SK-N-SH treated with all-trans-retinoic acid at 6 μM for 48 hours (cell line): ENCODE measurements at regions not wholly inside any gene's neighbourhood (a gene's known extent, or its start where the extent isn't known, plus 50 kb on each side); places are given as distances from the start of the nearest gene placed in this dataset.
A peak's percentile ranks its signal among the peaks of the same experiment; 100 is the strongest.

ENCODE experiments used
- ATAC-seq: fragments of 200-7000 bp; cut with Tn5 transposase; 3 replicates; pipeline ENCODE4 v1.9.1; 2020; ENCODE audit warnings: mild to moderate bottlenecking, moderate library complexity
- ARNTL ChIP-seq: fragments of 450-650 bp; formaldehyde crosslinking; IDR thresholded peaks from 2 replicates; pipeline ENCODE4 v1.5.0; 2020; ENCODE audit warnings: low read depth, mild to moderate bottlenecking, moderate library complexity, borderline replicate concordance
- BACH2 ChIP-seq: fragments of 250-450 bp; sonication (Bioruptor Pico); IDR thresholded peaks from 2 replicates; pipeline ENCODE4 v1.9.0; 2021; ENCODE audit warnings: mild to moderate bottlenecking, borderline replicate concordance
- CREB5 ChIP-seq: fragments of 250-450 bp; sonication (Bioruptor Pico); IDR thresholded peaks from 2 replicates; pipeline ENCODE4 v1.5.1; 2020; ENCODE audit warnings: low read depth, mild to moderate bottlenecking, moderate library complexity
- CSDC2 ChIP-seq: fragments of 250-450 bp; sonication (Bioruptor Pico); IDR thresholded peaks from 2 replicates; pipeline ENCODE4 v1.5.0; 2020; ENCODE audit warnings: mild to moderate bottlenecking, moderate library complexity
- CSRNP3 ChIP-seq: fragments of 250-450 bp; sonication (Bioruptor Pico); IDR thresholded peaks from 2 replicates; pipeline ENCODE4 v1.5.1; 2021; ENCODE audit warnings: mild to moderate bottlenecking, moderate library complexity
- ESRRG ChIP-seq: fragments of 250-450 bp; sonication (Bioruptor Pico); IDR thresholded peaks from 2 replicates; pipeline ENCODE4 v1.6.1; 2021; ENCODE audit warnings: mild to moderate bottlenecking
- GLIS3 ChIP-seq: fragments of 250-450 bp; sonication (Bioruptor Pico); IDR thresholded peaks from 2 replicates; pipeline ENCODE4 v1.5.0; 2020; ENCODE audit warnings: mild to moderate bottlenecking, moderate library complexity
- ISL1 ChIP-seq: fragments of 250-450 bp; sonication (Bioruptor Pico); IDR thresholded peaks from 2 replicates; pipeline ENCODE4 v2.1.2; 2022; ENCODE audit warnings: mild to moderate bottlenecking, moderate library complexity
- OSR1 ChIP-seq: fragments of 250-450 bp; sonication (Bioruptor Pico); IDR thresholded peaks from 2 replicates; pipeline ENCODE4 v1.8.0; 2022; ENCODE audit warnings: moderate library complexity, mild to moderate bottlenecking, inconsistent platforms
- PATZ1 ChIP-seq: fragments of 250-450 bp; sonication (Bioruptor Pico); IDR thresholded peaks from 2 replicates; pipeline ENCODE4 v1.8.0; 2020; ENCODE audit warnings: mild to moderate bottlenecking, moderate library complexity, borderline replicate concordance
- POU6F1 ChIP-seq: fragments of 250-450 bp; sonication (Bioruptor Pico); IDR thresholded peaks from 2 replicates; pipeline ENCODE4 v1.8.0; 2021; ENCODE audit warnings: low read depth, mild to moderate bottlenecking, moderate library complexity, borderline replicate concordance
- PPARA ChIP-seq: fragments of 250-450 bp; sonication (Bioruptor Pico); IDR thresholded peaks from 2 replicates; pipeline ENCODE4 v1.5.0; 2020; ENCODE audit warnings: mild to moderate bottlenecking, borderline replicate concordance
- RARB ChIP-seq: fragments of 250-450 bp; sonication (Bioruptor Pico); IDR thresholded peaks from 2 replicates; pipeline ENCODE4 v1.8.0; 2021; ENCODE audit warnings: mild to moderate bottlenecking, moderate library complexity
- SNAI2 ChIP-seq: fragments of 250-450 bp; sonication (Bioruptor Pico); IDR thresholded peaks from 2 replicates; pipeline ENCODE4 v1.5.0; 2020; ENCODE audit warnings: mild to moderate bottlenecking, moderate library complexity
- TCF4 ChIP-seq: fragments of 250-450 bp; sonication (Bioruptor Pico); IDR thresholded peaks from 2 replicates; pipeline ENCODE4 v1.8.0; 2021; ENCODE audit warnings: mild to moderate bottlenecking, moderate library complexity, borderline replicate concordance
- TOX ChIP-seq: fragments of 250-450 bp; sonication (Bioruptor Pico); IDR thresholded peaks from 2 replicates; pipeline ENCODE4 v1.8.0; 2021; ENCODE audit warnings: mild to moderate bottlenecking, moderate library complexity, borderline replicate concordance
- ZC3H10 ChIP-seq: fragments of 250-450 bp; sonication (Bioruptor Pico); IDR thresholded peaks from 2 replicates; pipeline ENCODE4 v1.5.1; 2021; ENCODE audit warnings: mild to moderate bottlenecking, moderate library complexity
- ZFP3 ChIP-seq: fragments of 250-450 bp; sonication (Bioruptor Pico); IDR thresholded peaks from 2 replicates; pipeline ENCODE4 v1.5.0; 2020; ENCODE audit warnings: mild to moderate bottlenecking, moderate library complexity
- ZFP30 ChIP-seq: fragments of 450-650 bp; formaldehyde crosslinking; IDR thresholded peaks from 2 replicates; pipeline ENCODE4 v1.5.0; 2022; ENCODE audit warnings: mild to moderate bottlenecking, moderate library complexity
- ZNF565 ChIP-seq: fragments of 450-650 bp; formaldehyde crosslinking; conservative IDR thresholded peaks from 2 replicates; pipeline ENCODE4 v1.5.0; 2020; ENCODE audit warnings: low read depth, mild to moderate bottlenecking, moderate library complexity
- ZNF70 ChIP-seq: fragments of 450-650 bp; formaldehyde crosslinking; IDR thresholded peaks from 2 replicates; pipeline ENCODE4 v1.5.0; 2020; ENCODE audit warnings: mild to moderate bottlenecking, moderate library complexity
- ZNF8 ChIP-seq: fragments of 450-650 bp; formaldehyde crosslinking; IDR thresholded peaks from 2 replicates; pipeline ENCODE4 v1.5.0; 2020; ENCODE audit warnings: mild to moderate bottlenecking, moderate library complexity

- no peak for ATAC-seq
- TF ChIP-seq PPARA (CRISPR knock-in tag) = no peak
- TF ChIP-seq ISL1 (CRISPR knock-in tag) = no peak
- no peak for TF ChIP-seq BACH2 (CRISPR knock-in tag)
- no peak for TF ChIP-seq ZFP3 (CRISPR knock-in tag)
- TF ChIP-seq PATZ1 (CRISPR knock-in tag) = no peak
- no peak for TF ChIP-seq ZNF8
- TF ChIP-seq CSRNP3 (CRISPR knock-in tag) = no peak
- TF ChIP-seq OSR1 (CRISPR knock-in tag) = no peak
- no peak for TF ChIP-seq ESRRG
- TF ChIP-seq ZNF565 (CRISPR knock-in tag) = no peak
- TF ChIP-seq ZFP30 = no peak
- no peak for TF ChIP-seq CSDC2
- TF ChIP-seq CREB5 (CRISPR knock-in tag) = no peak
- no peak for TF ChIP-seq POU6F1 (CRISPR knock-in tag)
- no peak for TF ChIP-seq ZNF70 (CRISPR knock-in tag)
- no peak for TF ChIP-seq ZC3H10 (CRISPR knock-in tag)
Observed at GRCh38 chr3:5056111-5056391, 66.0 kb upstream of the ARL8B start.

GRCh38 chr3:5057272-5057671 is 64.8 kb upstream of the ARL8B start:
- no peak for ATAC-seq
- TF ChIP-seq OSR1 (CRISPR knock-in tag) (no peak), BACH2 (CRISPR knock-in tag) (no peak), TCF4 (CRISPR knock-in tag) (no peak), ZFP3 (CRISPR knock-in tag) (no peak), ZNF8 (no peak), CSRNP3 (CRISPR knock-in tag) (no peak), GLIS3 (CRISPR knock-in tag) (no peak), PPARA (CRISPR knock-in tag) (no peak), ARNTL (no peak), ZFP30 (no peak), ZNF565 (CRISPR knock-in tag) (no peak), SNAI2 (CRISPR knock-in tag) (no peak), ISL1 (CRISPR knock-in tag) (no peak), RARB (CRISPR knock-in tag) (no peak), CSDC2 (no peak), PATZ1 (CRISPR knock-in tag) (no peak)

- peak; percentile 97 for ATAC-seq
- no peak for TF ChIP-seq ZNF8
- TF ChIP-seq CSDC2 = no peak
- TF ChIP-seq BACH2 (CRISPR knock-in tag) = no peak
- no peak for TF ChIP-seq TCF4 (CRISPR knock-in tag)
- TF ChIP-seq OSR1 (CRISPR knock-in tag) = no peak
- TF ChIP-seq RARB (CRISPR knock-in tag) = no peak
- no peak for TF ChIP-seq PATZ1 (CRISPR knock-in tag)
- no peak for TF ChIP-seq GLIS3 (CRISPR knock-in tag)
- TF ChIP-seq ESRRG = no peak
- no peak for TF ChIP-seq CREB5 (CRISPR knock-in tag)
- no peak for TF ChIP-seq TOX (CRISPR knock-in tag)
- no peak for TF ChIP-seq ZNF70 (CRISPR knock-in tag)
- no peak for TF ChIP-seq ARNTL
- TF ChIP-seq ZFP3 (CRISPR knock-in tag) = no peak
- no peak for TF ChIP-seq ZC3H10 (CRISPR knock-in tag)
- no peak for TF ChIP-seq ISL1 (CRISPR knock-in tag)
Observed at GRCh38 chr3:5057857-5058324, 64.2 kb upstream of the ARL8B start.
